Ovary (tissue), 3 donors: ENCODE measurements at regions not wholly inside any gene's neighbourhood (a gene's known extent, or its start where the extent isn't known, plus 50 kb on each side); places are given as distances from the start of the nearest gene placed in this dataset.

Experiments used
- CTCF ChIP-seq, 3 donors: fragments of 450-650 bp in 2 of 3; fragments of 200-600 bp in 1 of 3; IDR thresholded peaks; one replicate each; pipeline versions ENCODE4 v1.5.1 to v1.8.0; 2016 to 2022; ENCODE audit warnings: antibody characterized with exemption in 3 of 3, mild to moderate bottlenecking in 1 of 3
- EP300 ChIP-seq: sonication (generic); formaldehyde crosslinking; IDR thresholded peaks from one replicate; pipeline ENCODE4 v1.6.1; 2017; ENCODE audit warnings: antibody characterized with exemption
- POLR2A ChIP-seq: fragments of 450-650 bp; IDR thresholded peaks from one replicate; pipeline ENCODE4 v1.6.1; 2017; ENCODE audit warnings: antibody characterized with exemption, mild to moderate bottlenecking, moderate library complexity
- donor health status: DM: no; HTN: no; CAD: no.

DNA sequence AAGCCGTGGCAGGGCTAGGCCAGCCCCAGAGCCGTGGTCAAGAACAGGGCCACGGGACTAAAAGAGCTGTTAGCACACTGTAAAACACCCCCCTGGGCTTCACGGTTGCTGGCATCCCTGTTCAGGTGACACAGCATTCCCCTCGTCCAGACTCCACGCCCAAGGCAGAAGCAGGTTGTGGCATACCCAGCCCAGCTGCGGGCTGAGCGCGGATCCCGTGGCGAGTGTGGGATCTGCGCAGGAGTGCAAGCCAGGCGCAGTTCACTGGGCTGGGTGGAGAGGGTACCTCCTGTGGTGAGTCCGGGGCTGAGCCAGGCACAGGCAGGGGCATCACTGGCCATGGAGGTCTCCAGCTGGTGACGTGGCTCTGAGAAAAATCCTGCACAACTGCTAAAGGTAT lies 199.1 kb downstream of the FZD1 start:
- no peak for TF ChIP-seq POLR2A
- TF ChIP-seq CTCF (IDR thresholded peaks at IDR 0.05) = no peak
- TF ChIP-seq EP300 = no peak
